GM18867 (cell line): ENCODE measurements at regions not wholly inside any gene's neighbourhood (a gene's known extent, or its start where the extent isn't known, plus 50 kb on each side); places are given as distances from the start of the nearest gene placed in this dataset.

Source experiments
- ATAC-seq: cut with Tn5 transposase; IDR thresholded peaks from one replicate; pipeline ENCODE4 v1.9.1; 2021; ENCODE audit warnings: mild to moderate bottlenecking, moderate library complexity; ENCODE audit not compliant: unreplicated experiment

DNA sequence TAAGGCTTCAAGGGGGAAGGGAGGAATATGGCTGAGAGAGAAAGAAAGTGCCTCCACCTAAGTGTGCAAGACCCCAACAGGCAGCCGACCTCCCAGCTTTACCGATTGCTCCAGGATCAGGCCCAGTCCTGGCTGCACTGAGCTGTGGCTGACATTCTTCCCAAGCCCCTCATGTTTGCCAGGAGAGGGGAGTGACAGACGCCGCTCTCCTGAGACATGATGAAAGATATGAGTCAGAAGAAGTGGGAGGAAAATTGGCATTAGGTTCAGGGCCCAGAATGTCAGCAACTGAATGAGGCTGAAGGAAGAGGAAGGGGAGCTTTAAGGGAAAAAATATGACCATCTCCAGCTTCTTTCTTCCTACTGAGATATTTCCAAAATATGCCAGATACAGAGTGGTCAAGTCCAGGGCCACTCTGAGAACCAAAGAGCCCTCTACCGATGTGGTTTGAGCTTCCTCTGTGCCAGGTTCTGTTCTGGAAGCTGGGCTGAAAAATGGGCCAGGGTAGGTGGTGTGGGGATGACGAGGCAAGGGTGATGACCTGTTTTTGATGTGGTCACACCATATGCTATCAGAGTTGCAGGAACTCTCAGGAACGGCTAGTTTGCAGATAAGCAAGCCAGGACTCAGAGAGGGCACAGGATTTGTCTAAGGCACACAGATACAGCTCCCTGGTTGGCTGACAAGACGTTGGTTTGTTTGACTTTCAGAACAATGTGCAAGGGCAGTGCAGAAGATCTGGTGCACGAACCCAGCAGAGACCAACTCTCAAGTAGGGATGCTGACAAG lies 176.7 kb downstream of the SOX9 start:
- no peak for ATAC-seq

DNA sequence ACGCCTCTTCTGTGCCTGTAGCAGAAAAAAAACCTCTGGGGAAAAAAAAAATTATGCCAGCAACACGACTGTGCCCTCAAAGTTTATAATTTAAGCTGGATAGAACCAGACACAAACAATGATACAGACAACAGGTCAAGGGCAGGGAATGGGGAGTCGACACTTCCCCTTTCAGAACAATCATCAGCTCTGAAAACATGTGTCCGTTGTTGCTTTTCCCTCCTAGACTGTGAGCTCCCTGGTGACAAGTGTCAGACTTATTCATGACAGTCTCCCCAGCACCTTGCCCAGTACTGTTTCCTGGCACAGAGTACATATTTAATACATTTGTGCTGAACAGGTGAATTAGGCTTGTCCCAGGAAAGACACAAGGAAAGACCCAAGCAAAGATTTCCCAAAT lies 178.3 kb downstream of the SOX9 start:
- ATAC-seq, result no peak

DNA sequence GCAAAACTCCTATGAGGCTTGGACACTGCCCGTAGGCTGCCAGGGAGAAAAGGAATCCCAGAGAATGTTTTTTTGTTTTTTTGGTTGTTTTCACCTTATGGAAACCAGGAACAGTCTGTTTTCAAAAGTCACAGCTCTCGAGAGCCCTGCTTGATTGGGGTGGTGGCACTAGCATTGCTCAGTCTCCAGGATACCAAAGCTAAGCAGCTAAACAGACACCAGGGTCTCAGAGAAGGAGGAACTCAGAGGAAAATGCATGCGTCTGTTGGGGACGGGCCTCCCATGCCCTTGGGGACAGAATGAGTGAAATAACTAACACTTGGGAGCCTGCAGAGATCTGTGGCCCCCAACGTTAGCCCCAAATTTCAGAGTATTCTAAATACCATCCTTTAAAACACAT lies 178.8 kb downstream of the SOX9 start:
- no peak for ATAC-seq

DNA sequence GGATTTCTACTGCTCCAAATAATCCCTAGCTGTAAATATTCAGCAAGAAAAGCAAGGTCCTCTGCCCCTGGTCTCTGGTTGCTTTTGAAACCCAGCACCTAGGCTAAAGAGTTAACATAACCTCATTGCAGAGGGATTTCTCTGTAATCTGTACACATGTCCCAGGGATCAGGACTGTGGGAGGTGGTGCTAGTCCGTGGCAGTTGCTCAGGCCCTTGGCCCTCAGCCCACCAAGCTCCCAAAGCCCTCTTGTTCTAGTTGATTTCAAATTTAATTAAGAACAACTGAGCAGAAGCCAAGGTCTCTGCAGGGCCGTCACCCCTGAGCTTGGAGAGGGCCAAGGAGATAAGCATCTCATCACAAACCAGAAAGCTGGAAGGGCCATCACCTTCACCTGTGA lies 181.1 kb downstream of the SOX9 start:
- ATAC-seq, result no peak

- ATAC-seq, result no peak
Observed at GRCh38 chr17:72302735-72303134, 181.9 kb downstream of the SOX9 start.

- ATAC-seq, result no peak
Observed at GRCh38 chr17:72303787-72304733, 183.2 kb downstream of the SOX9 start.

GRCh38 chr17:72304859-72305258 lies 184.0 kb downstream of the SOX9 start:
- ATAC-seq, result no peak

GRCh38 chr17:72305472-72305871 lies 184.7 kb downstream of the SOX9 start:
- no peak for ATAC-seq

- no peak for ATAC-seq
Observed at GRCh38 chr17:72306037-72306436, 185.2 kb downstream of the SOX9 start.

DNA sequence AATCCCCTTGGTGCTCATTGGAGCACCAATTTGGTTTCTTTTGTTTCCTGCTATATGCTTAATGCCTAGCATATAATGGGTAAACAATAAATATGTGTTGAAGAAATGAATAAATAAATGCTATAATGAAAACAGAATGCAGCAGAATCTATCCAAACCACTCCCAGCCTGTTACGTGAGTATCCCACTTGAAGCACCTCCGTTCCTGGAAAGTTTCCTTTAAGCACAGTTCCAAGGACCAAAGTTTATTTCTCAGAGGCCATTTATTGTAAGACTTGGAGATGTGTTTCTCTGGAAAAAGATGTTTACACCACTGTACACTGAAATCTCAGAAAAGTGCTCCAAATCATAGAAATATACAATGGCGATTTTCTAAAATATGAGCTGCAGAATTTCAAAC lies 187.0 kb downstream of the SOX9 start:
- no peak for ATAC-seq

- ATAC-seq, result no peak
Observed at GRCh38 chr17:72308744-72309385, 188.0 kb downstream of the SOX9 start.

DNA sequence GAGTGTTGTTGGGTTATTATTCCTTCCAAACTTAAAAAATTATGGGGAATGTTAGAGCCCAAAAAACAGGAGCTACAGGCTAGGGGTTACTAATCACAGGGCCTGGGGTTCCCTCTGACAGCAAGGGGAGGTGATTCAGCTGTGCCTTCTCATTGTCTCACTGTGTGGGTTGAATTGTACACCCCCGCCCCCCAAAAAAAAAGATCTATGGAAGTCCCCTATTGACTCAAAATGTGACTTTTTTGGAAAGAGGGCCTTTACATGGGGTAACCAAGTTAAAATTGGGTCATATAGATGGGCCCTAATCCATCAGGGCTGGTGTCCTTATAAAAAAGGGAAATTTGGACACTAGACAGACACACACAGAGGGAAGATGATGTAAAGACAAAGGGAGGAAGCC lies 190.2 kb downstream of the SOX9 start:
- ATAC-seq, result no peak

GRCh38 chr17:72315122-72315913 lies 194.5 kb downstream of the SOX9 start:
- ATAC-seq, result no peak

DNA sequence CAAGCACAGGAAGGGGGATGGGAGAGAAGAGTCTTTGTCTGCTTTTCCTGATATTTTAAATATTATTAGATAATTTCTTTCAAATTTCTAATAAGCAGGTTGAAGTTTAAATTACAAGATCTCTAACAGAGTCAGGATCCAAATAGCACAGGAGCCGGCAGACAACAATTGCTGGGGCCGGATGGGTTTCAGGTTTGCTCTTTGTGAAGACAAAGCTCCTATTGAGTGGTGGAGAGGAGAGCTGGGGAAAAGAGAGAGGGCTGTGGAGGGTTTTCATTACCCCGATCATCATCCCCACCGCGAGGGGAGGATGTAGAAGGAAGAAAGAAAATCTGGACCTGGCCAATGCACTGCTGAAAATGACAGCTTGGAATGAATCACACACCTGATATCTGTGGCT lies 197.3 kb downstream of the SOX9 start:
- ATAC-seq, result peak; percentile 1

GRCh38 chr17:72321896-72322295 lies 201.1 kb downstream of the SOX9 start:
- ATAC-seq, result no peak

DNA sequence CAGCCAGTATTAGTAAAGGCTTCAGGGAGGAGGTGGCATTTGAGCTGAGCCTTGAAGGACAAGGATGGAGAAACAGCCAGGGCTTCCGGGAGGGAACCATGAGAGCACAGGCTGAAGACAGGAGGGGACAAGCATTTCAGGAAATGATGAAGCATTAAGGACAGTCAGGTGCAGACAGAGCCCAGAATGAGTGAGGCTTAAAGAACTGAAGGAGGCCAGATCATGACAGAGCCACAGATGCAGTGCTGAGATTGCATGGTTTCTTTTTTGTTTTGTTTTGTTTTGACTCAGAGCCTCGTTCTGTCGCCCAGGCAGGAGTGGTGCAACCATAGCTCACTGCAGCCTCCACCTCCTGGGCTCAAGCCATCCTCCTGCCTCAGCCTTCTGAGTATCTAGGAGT lies 211.5 kb downstream of the SOX9 start:
- peak; percentile 58 for ATAC-seq

GRCh38 chr17:72333570-72333969 lies 212.8 kb downstream of the SOX9 start:
- no peak for ATAC-seq

DNA sequence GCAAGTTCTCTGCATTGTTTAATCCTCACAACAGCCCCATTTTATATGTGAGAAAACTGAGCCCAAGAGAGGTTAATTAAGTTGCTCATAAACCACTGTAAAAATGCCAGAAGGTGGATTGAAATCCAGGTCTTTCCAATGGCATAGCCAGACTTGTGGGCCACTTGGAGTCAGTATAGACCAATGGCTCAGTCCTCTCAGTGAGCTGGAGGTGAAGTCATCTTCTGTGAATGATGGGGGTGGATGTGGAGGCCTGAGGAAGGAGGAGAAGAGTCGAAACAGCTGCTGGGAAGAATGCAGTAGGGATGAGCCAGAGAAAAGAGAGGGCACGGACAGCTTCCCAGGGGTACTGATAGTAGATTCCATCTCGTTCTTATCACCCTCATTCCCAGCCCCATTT lies 213.4 kb downstream of the SOX9 start:
- no peak for ATAC-seq

DNA sequence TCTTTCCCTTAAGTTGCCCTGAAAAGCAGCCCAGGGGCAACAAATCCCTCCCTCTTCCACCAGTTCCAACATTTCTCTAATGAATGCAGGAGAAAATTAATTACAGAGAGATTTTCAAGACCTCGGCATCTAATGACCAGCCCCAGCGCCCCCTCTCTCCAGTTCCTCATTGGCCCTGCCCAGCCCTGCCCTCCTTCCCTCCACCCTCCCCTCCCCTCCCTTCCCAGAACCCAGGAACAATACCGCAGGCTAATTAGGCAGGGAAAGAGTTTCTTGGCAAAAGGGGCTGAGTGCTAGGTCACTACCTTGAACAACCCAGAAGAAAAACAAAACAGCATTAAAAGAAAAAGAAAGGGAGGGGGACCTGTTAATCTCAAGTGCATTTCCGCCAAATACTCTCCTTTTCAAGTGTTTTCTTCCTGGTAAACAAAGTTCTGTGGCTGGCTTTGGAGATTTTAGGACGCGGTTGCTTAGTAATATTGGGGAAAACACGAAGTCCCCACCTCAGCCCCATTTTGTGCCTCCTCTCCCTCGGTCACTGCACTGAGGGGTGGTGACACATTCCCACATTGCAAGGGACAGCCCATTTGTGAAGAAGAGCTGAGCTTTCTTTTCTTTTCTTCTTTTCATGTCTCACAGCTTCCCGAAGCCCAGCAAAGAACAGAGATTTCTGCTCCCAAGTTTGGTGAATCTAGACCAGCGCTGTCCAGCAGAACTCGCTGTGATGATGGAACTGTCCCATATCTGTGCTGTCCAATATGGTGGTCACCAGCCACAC lies 215.4 kb downstream of the SOX9 start:
- no peak for ATAC-seq

DNA sequence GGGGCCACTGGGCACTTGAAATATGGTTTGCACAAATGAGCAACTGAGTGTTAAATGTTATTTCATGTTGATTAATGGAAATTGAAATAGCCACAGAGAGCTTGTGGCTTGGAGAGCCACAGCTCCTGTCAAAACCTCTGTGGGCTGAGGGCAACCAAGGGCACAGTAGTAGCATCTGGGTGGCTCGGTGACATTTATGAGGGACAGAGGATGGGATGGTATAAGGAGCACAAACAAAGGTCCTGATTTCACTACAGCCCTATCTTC lies 215.9 kb downstream of the SOX9 start:
- ATAC-seq, result no peak
